ENCODE measurements at regions not wholly inside any gene's neighbourhood (a gene's known extent, or its start where the extent isn't known, plus 50 kb on each side); places are given as distances from the start of the nearest gene placed in this dataset.
"Not testable (repeated sequence)": the region's sequence is repeated elsewhere in the genome, so short reads cannot be mapped to it uniquely, and the experiment has no call there.

- no peaks in the 10 kb centered on the region for H3K27me3 ChIP-seq (ENCODE audit: control insufficient read depth, insufficient read depth, low read length)
- H3K4me1 ChIP-seq (ENCODE audit: control insufficient read depth in 2 of 3, insufficient read depth in 2 of 3, low read depth in 1 of 3, low read length in 3 of 3) = no peaks in the 10 kb centered on the region
- DNase-seq = no peak
- H3K9me3 ChIP-seq (ENCODE audit: control insufficient read depth in 2 of 3, insufficient read depth in 1 of 3, low read length in 3 of 3) = no peaks in the 10 kb centered on the region
- intact Hi-C loops (cut with DNase I) = no loop called here
- no peaks in the 10 kb centered on the region for H3K36me3 ChIP-seq (ENCODE audit: control insufficient read depth in 2 of 3, insufficient read depth in 3 of 3, low read length in 3 of 3)
- no peak for FAIRE-seq
- no peak for TF ChIP-seq CTCF (IDR thresholded peaks at IDR 0.05; ENCODE audit: borderline replicate concordance, extremely low read depth, insufficient read depth)
- no peak overlapping the region for H3K9ac ChIP-seq (ENCODE audit: low read length in 3 of 3)
- H3K27ac ChIP-seq (ENCODE audit: low read depth in 2 of 2, low read length in 2 of 2) = no peak overlapping the region
- H3K4me3 ChIP-seq (ENCODE audit: low read length in 3 of 3) = no peak overlapping the region
Observed at GRCh38 chr2:185265747-185266146, 472.9 kb upstream of the FSIP2 start.

- FAIRE-seq = no peak
- no peaks in the 10 kb centered on the region for H3K9me3 ChIP-seq (ENCODE audit: control insufficient read depth in 2 of 3, insufficient read depth in 1 of 3, low read length in 3 of 3)
- H3K27me3 ChIP-seq (ENCODE audit: control insufficient read depth, insufficient read depth, low read length) = no peaks in the 10 kb centered on the region
- H3K36me3 ChIP-seq (ENCODE audit: control insufficient read depth in 2 of 3, insufficient read depth in 3 of 3, low read length in 3 of 3) = no peaks in the 10 kb centered on the region
- no peak overlapping the region for H3K9ac ChIP-seq (ENCODE audit: low read length in 3 of 3)
- TF ChIP-seq CTCF (IDR thresholded peaks at IDR 0.05; ENCODE audit: borderline replicate concordance, extremely low read depth, insufficient read depth) = no peak
- no peak for DNase-seq
- no peak overlapping the region for H3K27ac ChIP-seq (ENCODE audit: low read depth in 2 of 2, low read length in 2 of 2)
- no peaks in the 10 kb centered on the region for H3K4me1 ChIP-seq (ENCODE audit: control insufficient read depth in 2 of 3, insufficient read depth in 2 of 3, low read depth in 1 of 3, low read length in 3 of 3)
- no peak overlapping the region for H3K4me3 ChIP-seq (ENCODE audit: low read length in 3 of 3)
- intact Hi-C loops (cut with DNase I) = no loop called here
Observed at GRCh38 chr2:185268651-185269050, 470.0 kb upstream of the FSIP2 start.

GRCh38 chr2:185274718-185275484 is 463.7 kb upstream of the FSIP2 start:
- FAIRE-seq = no peak
- no peak overlapping the region for H3K27ac ChIP-seq (ENCODE audit: low read depth in 2 of 2, low read length in 2 of 2)

GRCh38 chr2:185275979-185276378 is 462.6 kb upstream of the FSIP2 start:
- H3K27me3 ChIP-seq (ENCODE audit: control insufficient read depth, insufficient read depth, low read length); H3K9me3 ChIP-seq (ENCODE audit: control insufficient read depth in 2 of 3, insufficient read depth in 1 of 3, low read length in 3 of 3); DNase-seq; H3K9ac ChIP-seq (ENCODE audit: low read length in 3 of 3); H3K4me1 ChIP-seq (ENCODE audit: control insufficient read depth in 2 of 3, insufficient read depth in 2 of 3, low read depth in 1 of 3, low read length in 3 of 3); H3K4me3 ChIP-seq (ENCODE audit: low read length in 3 of 3); H3K36me3 ChIP-seq (ENCODE audit: control insufficient read depth in 2 of 3, insufficient read depth in 3 of 3, low read length in 3 of 3); H3K27ac ChIP-seq (ENCODE audit: low read depth in 2 of 2, low read length in 2 of 2); intact Hi-C loops (cut with DNase I); FAIRE-seq: not testable (repeated sequence)

More at GRCh38 chr2:185274718-185275484, 463.7 kb upstream of the FSIP2 start:
- Histone ChIP-seq H3K9ac (ENCODE audit: low read length in 3 of 3) (no peak overlapping the region), H3K4me3 (ENCODE audit: low read length in 3 of 3) (no peak overlapping the region), H3K36me3 (ENCODE audit: control insufficient read depth in 2 of 3, insufficient read depth in 3 of 3, low read length in 3 of 3) (no peaks in the 10 kb centered on the region), H3K4me1 (ENCODE audit: control insufficient read depth in 2 of 3, insufficient read depth in 2 of 3, low read depth in 1 of 3, low read length in 3 of 3) (no peaks in the 10 kb centered on the region), H3K27me3 (ENCODE audit: control insufficient read depth, insufficient read depth, low read length) (no peaks in the 10 kb centered on the region), H3K9me3 (ENCODE audit: control insufficient read depth in 2 of 3, insufficient read depth in 1 of 3, low read length in 3 of 3) (no peaks in the 10 kb centered on the region)
- intact Hi-C loops (cut with DNase I) = no loop called here
- no peak for DNase-seq
- no peak for TF ChIP-seq CTCF (IDR thresholded peaks at IDR 0.05; ENCODE audit: borderline replicate concordance, extremely low read depth, insufficient read depth)

All from kidney (tissue), 13 donors.